ENCODE measurements at regions not wholly inside any gene's neighbourhood (a gene's known extent, or its start where the extent isn't known, plus 50 kb on each side); places are given as distances from the start of the nearest gene placed in this dataset.

DNA sequence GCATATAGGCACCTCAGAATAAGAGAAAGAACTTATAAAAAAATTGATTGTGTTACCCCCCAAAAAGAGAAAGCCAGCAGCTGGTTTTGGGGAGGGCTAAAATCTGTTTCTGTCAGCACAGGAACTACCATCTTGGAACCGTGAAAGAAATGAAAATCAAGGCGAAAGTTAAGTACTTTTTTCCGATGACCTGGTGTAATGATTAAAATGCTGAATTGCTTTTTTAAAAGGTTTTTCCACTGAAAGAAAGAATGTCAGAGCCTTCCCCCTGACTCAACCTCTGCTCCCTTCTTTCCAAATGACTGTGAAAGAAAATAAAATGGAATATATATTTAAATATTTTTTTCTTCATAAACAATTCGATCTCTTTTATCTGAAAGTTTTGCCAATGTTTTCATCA, 570.5 kb upstream of the CFAP20DC start (continued):
- TF ChIP-seq, protein P1, sequence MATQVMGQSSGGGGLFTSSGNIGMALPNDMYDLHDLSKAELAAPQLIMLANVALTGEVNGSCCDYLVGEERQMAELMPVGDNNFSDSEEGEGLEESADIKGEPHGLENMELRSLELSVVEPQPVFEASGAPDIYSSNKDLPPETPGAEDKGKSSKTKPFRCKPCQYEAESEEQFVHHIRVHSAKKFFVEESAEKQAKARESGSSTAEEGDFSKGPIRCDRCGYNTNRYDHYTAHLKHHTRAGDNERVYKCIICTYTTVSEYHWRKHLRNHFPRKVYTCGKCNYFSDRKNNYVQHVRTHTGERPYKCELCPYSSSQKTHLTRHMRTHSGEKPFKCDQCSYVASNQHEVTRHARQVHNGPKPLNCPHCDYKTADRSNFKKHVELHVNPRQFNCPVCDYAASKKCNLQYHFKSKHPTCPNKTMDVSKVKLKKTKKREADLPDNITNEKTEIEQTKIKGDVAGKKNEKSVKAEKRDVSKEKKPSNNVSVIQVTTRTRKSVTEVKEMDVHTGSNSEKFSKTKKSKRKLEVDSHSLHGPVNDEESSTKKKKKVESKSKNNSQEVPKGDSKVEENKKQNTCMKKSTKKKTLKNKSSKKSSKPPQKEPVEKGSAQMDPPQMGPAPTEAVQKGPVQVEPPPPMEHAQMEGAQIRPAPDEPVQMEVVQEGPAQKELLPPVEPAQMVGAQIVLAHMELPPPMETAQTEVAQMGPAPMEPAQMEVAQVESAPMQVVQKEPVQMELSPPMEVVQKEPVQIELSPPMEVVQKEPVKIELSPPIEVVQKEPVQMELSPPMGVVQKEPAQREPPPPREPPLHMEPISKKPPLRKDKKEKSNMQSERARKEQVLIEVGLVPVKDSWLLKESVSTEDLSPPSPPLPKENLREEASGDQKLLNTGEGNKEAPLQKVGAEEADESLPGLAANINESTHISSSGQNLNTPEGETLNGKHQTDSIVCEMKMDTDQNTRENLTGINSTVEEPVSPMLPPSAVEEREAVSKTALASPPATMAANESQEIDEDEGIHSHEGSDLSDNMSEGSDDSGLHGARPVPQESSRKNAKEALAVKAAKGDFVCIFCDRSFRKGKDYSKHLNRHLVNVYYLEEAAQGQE (IDR thresholded peaks at IDR 0.05) = no peak
- no peak for TF ChIP-seq FOSL2 (IDR thresholded peaks at IDR 0.05)
- TF ChIP-seq FOSL2 (CRISPR knock-in tag; IDR thresholded peaks at IDR 0.05) = no peak
- TF ChIP-seq, protein P2, sequence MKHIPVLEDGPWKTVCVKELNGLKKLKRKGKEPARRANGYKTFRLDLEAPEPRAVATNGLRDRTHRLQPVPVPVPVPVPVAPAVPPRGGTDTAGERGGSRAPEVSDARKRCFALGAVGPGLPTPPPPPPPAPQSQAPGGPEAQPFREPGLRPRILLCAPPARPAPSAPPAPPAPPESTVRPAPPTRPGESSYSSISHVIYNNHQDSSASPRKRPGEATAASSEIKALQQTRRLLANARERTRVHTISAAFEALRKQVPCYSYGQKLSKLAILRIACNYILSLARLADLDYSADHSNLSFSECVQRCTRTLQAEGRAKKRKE (CRISPR knock-in tag; IDR thresholded peaks at IDR 0.05; ENCODE audit: low read depth) = no peak
- TF ChIP-seq KDM5A (IDR thresholded peaks at IDR 0.05) = no peak

DNA sequence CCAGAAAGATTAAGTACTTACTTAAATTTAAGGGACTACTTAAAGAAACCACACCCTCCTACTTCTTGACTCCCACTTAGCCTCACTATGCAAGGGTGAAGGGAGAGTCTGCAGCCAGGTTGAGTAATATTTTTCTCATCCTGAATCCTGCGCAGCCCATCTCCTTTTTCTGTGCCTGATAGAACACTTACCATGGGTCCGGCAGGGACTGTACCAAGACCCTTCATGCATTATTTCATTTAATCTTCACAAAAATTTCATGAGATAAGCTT, 562.6 kb upstream of the CFAP20DC start:
- Histone ChIP-seq H3K4me3 (no peak overlapping the region), H3K9me3 (no peaks in the 10 kb centered on the region), H3K27ac (no peak overlapping the region), H3K4me1 (no peaks in the 10 kb centered on the region), H3K4me2 (no peak overlapping the region)
- ChIA-PET CTCF (interaction anchor here (1.4 kb wide), 1 partner anchor 245 kb away, joined by 3 read pairs; no protein-coding TSS in a partner anchor), POLR2A (no interaction called here)
- TF ChIP-seq NFE2L2 (conservative IDR thresholded peaks at IDR 0.05; ENCODE audit: low read length) = no peak
- no peak for TF ChIP-seq HDAC2 (IDR thresholded peaks at IDR 0.05)
- 94% methylated on average over 2 of the region's 2 CpGs for whole genome bisulfite sequencing (ENCODE audit: missing lambda C conversion rate)
- ATAC-seq (no peak), DNase-seq (ENCODE audit: low read depth in 1 of 2, low spot score in 1 of 2) (no peak), FAIRE-seq (no peak)

DNA sequence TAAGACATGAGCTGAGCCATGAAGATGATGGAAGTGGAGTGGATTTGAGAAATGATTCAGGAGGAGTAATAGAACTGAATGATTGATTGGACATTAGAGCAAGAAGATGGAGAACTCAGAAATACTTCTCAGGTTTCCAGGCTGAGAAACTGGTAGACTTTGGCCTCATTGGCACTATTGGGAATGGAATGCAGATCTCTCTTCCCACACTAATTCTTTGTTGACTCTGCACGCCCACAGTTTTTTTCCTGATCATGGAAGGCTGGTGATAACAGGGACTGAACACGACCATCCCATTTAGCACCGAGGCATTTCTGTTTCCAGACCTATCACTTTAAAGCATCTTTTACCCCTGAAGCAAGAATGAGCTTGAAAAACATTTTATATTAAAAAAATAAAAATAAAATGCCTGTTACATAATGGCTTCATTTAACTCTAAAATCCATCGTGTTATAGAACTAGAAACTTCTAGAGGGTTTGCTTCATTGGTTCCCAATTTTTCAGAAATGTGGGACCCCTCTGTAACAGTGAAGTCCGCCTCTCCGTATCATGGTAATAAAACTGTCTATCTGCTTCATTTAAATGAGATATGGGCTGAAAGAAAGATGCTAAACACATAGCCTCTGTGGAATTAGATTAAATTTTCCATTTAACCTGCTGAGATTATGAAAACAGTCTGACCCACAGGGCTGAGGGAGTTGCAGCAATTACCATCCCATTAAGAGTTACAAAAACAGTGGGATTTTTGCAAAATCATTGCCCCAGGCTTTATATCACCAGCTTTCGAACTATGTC, 562.0 kb upstream of the CFAP20DC start:
- no peak for ATAC-seq
- Histone ChIP-seq H3K27ac (no peak overlapping the region), H3K4me1 (no peaks in the 10 kb centered on the region), H3K4me2 (no peak overlapping the region), H3K4me3 (no peak overlapping the region), H3K9me3 (no peaks in the 10 kb centered on the region)
- ChIA-PET POLR2A (no interaction called here), CTCF (interaction anchor here (1.4 kb wide), 1 partner anchor 246 kb away, joined by 3 read pairs; no protein-coding TSS in a partner anchor)
- TF ChIP-seq KDM5A (IDR thresholded peaks at IDR 0.05) (no peak), FOSB (CRISPR knock-in tag; IDR thresholded peaks at IDR 0.05) (no peak)
- no peak for FAIRE-seq
- no peak for DNase-seq (ENCODE audit: low read depth in 1 of 2, low spot score in 1 of 2)
- 51% methylated on average over 7 of the region's 7 CpGs for WGBS (ENCODE audit: missing lambda C conversion rate)

DNA sequence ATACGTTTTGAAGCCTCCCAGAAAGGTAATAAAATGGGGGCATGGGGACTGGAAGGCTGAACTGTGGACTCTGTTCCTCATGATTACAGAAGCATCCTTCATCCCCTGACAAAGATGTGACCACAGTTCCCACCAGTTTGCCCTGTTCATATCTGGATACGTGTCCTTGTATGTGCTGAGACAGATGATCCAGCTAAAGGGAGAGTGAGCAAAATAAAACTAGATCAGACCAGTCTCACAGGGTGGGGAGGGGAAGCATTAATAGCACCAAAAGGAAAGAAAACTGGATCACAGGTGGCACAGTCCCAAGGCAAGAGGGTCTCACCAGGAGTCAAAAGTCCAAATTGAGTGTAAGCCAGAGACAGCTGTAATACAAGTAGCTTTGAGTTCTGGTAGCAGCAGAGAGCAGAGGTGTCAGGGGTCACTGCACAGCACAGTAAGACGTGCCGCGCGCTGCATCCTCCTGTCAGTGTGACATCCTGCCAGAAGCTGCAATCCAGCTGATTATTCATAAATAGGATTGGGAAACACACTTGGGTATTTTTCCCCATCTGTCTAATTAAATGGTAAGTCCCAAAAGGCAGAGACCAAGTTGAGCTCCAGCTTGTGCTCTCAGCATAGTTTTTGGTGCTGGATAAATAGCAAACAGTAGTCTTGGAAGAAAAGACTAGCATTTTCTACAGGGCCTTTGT, 560.0 kb upstream of the CFAP20DC start:
- Histone ChIP-seq H3K9me3 (no peaks in the 10 kb centered on the region), H3K4me3 (no peak overlapping the region), H3K4me1 (no peaks in the 10 kb centered on the region), H3K4me2 (no peak overlapping the region), H3K27ac (no peak overlapping the region)
- no peak for FAIRE-seq
- CTCF ChIA-PET = no interaction called here
- no peak for ATAC-seq
- 68% methylated on average over 6 of the region's 6 CpGs for WGBS (ENCODE audit: missing lambda C conversion rate)
- no peak for DNase-seq (ENCODE audit: low read depth in 1 of 2, low spot score in 1 of 2)
- TF ChIP-seq HOXB5 (CRISPR knock-in tag; IDR thresholded peaks at IDR 0.05) = no peak
- TF ChIP-seq, protein P3, sequence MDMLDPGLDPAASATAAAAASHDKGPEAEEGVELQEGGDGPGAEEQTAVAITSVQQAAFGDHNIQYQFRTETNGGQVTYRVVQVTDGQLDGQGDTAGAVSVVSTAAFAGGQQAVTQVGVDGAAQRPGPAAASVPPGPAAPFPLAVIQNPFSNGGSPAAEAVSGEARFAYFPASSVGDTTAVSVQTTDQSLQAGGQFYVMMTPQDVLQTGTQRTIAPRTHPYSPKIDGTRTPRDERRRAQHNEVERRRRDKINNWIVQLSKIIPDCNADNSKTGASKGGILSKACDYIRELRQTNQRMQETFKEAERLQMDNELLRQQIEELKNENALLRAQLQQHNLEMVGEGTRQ (IDR thresholded peaks at IDR 0.05) = no peak
- POLR2A ChIA-PET = no interaction called here

DNA sequence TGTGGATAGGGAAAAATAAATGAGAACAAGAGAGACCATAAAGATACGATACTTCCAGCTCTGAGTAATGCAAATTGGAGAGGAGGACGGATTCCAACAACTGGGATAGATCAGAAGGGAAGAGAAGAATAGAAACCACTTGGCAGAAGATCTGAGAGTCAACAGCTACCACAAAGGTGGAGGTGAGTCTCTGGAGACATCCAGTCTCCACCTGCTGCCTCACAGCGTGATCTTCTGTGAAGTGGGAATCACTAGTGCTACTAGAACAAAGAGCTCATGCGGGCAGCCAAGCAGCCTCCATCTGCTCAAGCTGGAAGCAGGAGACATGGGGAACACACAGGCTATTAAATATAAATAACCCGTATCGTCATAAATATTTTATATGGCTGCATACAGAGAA, 558.5 kb upstream of the CFAP20DC start:
- ChIA-PET CTCF (interaction anchor here (0.8 to 1.1 kb wide), 2 partner anchors 201 to 249 kb away, joined by 3 to 4 read pairs; no protein-coding TSS in a partner anchor), POLR2A (interaction anchor here (0.5 kb wide), 1 partner anchor 98 kb away, joined by 3 read pairs; no protein-coding TSS in a partner anchor)
- H3K27ac ChIP-seq = no peak overlapping the region
- FAIRE-seq (no peak), DNase-seq (ENCODE audit: low read depth in 1 of 2, low spot score in 1 of 2) (no peak), ATAC-seq (no peak)
- H3K4me3 ChIP-seq = no peak overlapping the region
- no peaks in the 10 kb centered on the region for H3K4me1 ChIP-seq
- H3K9me3 ChIP-seq = no peaks in the 10 kb centered on the region
- no peak overlapping the region for H3K4me2 ChIP-seq
- 56% methylated on average over 6 of the region's 6 CpGs for WGBS (ENCODE audit: missing lambda C conversion rate)
- TF ChIP-seq HOXA7 (CRISPR knock-in tag; IDR thresholded peaks at IDR 0.05) (no peak), TFCP2L1 (CRISPR knock-in tag; IDR thresholded peaks at IDR 0.05) (no peak), HOXB13 (CRISPR knock-in tag; IDR thresholded peaks at IDR 0.05; ENCODE audit: low read depth) (no peak), EP300 (IDR thresholded peaks at IDR 0.05) (no peak), RAD21 (conservative IDR thresholded peaks at IDR 0.05 in 1 of 2, IDR thresholded peaks at IDR 0.05 in 1 of 2) (no peak), CHD4 (IDR thresholded peaks at IDR 0.05; ENCODE audit: borderline replicate concordance) (no peak)
- TF ChIP-seq, protein P4, sequence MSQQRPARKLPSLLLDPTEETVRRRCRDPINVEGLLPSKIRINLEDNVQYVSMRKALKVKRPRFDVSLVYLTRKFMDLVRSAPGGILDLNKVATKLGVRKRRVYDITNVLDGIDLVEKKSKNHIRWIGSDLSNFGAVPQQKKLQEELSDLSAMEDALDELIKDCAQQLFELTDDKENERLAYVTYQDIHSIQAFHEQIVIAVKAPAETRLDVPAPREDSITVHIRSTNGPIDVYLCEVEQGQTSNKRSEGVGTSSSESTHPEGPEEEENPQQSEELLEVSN (IDR thresholded peaks at IDR 0.05; ENCODE audit: borderline replicate concordance, low read depth) = no peak
- TF ChIP-seq, protein P5, sequence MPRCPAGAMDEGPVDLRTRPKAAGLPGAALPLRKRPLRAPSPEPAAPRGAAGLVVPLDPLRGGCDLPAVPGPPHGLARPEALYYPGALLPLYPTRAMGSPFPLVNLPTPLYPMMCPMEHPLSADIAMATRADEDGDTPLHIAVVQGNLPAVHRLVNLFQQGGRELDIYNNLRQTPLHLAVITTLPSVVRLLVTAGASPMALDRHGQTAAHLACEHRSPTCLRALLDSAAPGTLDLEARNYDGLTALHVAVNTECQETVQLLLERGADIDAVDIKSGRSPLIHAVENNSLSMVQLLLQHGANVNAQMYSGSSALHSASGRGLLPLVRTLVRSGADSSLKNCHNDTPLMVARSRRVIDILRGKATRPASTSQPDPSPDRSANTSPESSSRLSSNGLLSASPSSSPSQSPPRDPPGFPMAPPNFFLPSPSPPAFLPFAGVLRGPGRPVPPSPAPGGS (IDR thresholded peaks at IDR 0.05) = no peak
- TF ChIP-seq, protein P6, sequence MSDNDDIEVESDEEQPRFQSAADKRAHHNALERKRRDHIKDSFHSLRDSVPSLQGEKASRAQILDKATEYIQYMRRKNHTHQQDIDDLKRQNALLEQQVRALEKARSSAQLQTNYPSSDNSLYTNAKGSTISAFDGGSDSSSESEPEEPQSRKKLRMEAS (IDR thresholded peaks at IDR 0.05) = no peak
